CD4-positive, alpha-beta memory T cell (primary cell): ENCODE measurements at regions not wholly inside any gene's neighbourhood (a gene's known extent, or its start where the extent isn't known, plus 50 kb on each side); places are given as distances from the start of the nearest gene placed in this dataset.

ENCODE experiments used
- CTCF ChIA-PET: fragments of 350-600 bp; sonication (Branson Sonifier 250); formaldehyde crosslinking; loops from one replicate; lab custom pipeline; 2021; ENCODE audit warnings: inconsistent platforms; ENCODE audit not compliant: partially characterized antibody; lab: Charles Lee
- POLR2A ChIA-PET: fragments of 350-600 bp; sonication (Branson Sonifier 250); formaldehyde crosslinking; loops from one replicate; lab custom pipeline; 2021; ENCODE audit not compliant: partially characterized antibody; lab: Charles Lee
- DNase-seq, 5 donors: peaks; one replicate each; pipeline versions ENCODE4 v3.0.0 to v3.0.0-alpha.2; 2020 to 2022; ENCODE audit warnings: mixed read lengths in 1 of 5
- H3K27ac ChIP-seq: one replicate; pipeline ENCODE4 v1.7.0; 2013; ENCODE audit warnings: low read depth, low read length
- H3K27me3 ChIP-seq: 2 replicates; pipeline ENCODE4 v1.7.0; 2013; ENCODE audit warnings: mild to moderate bottlenecking, low read length, moderate library complexity; ENCODE audit not compliant: insufficient read depth
- H3K36me3 ChIP-seq: 2 replicates; pipeline ENCODE4 v1.7.0; 2013; ENCODE audit warnings: mild to moderate bottlenecking, low read length, moderate library complexity; ENCODE audit not compliant: insufficient read depth
- H3K4me1 ChIP-seq: 2 replicates; pipeline ENCODE4 v1.7.0; 2013; ENCODE audit warnings: mild to moderate bottlenecking, low read length, moderate library complexity; ENCODE audit not compliant: insufficient read depth
- H3K4me3 ChIP-seq, 2 donors: one replicate each; pipeline ENCODE4 v1.7.0; 2013; ENCODE audit warnings: low read length in 2 of 2, mild to moderate bottlenecking in 1 of 2
- H3K9me3 ChIP-seq, 2 donors: one replicate each; pipeline ENCODE4 v1.7.0; 2013; ENCODE audit warnings: low read length in 2 of 2, control low read depth in 1 of 2; ENCODE audit not compliant: control insufficient read depth in 1 of 2
- H3K27ac Mint-ChIP-seq, 7 donors: one replicate each; pipeline ENCODE4 v1.8.0; 2020 to 2021; ENCODE audit warnings: mixed read lengths in 7 of 7, mild to moderate bottlenecking in 6 of 7, inconsistent platforms in 3 of 7, moderate library complexity in 3 of 7
- H3K27me3 Mint-ChIP-seq, 2 donors: one replicate each; pipeline ENCODE4 v1.8.0; 2020 to 2021; ENCODE audit warnings: mixed read lengths in 2 of 2
- H3K36me3 Mint-ChIP-seq, 2 donors: one replicate each; pipeline ENCODE4 v1.8.0; 2020 to 2021; ENCODE audit warnings: mixed read lengths in 2 of 2, inconsistent platforms in 1 of 2, mild to moderate bottlenecking in 1 of 2
- H3K4me1 Mint-ChIP-seq, 4 donors: one replicate each; pipeline ENCODE4 v1.8.0; 2020 to 2021; ENCODE audit warnings: mixed read lengths in 4 of 4, mild to moderate bottlenecking in 1 of 4
- H3K4me3 Mint-ChIP-seq, 8 donors: one replicate each; pipeline ENCODE4 v1.8.0; 2020 to 2021; ENCODE audit warnings: mixed read lengths in 8 of 8, mild to moderate bottlenecking in 7 of 8, moderate library complexity in 6 of 8, inconsistent platforms in 3 of 8
- H3K9me3 Mint-ChIP-seq, 8 donors: one replicate each; pipeline ENCODE4 v1.8.0; 2020 to 2021; ENCODE audit warnings: mixed read lengths in 8 of 8, mild to moderate bottlenecking in 5 of 8, inconsistent platforms in 3 of 8, moderate library complexity in 1 of 8
- intact Hi-C: fragments of 100-400 bp; cut with micrococcal nuclease; formaldehyde crosslinking; loops from one replicate; pipeline ENCODE4 v1.15.1; 2023

DNA sequence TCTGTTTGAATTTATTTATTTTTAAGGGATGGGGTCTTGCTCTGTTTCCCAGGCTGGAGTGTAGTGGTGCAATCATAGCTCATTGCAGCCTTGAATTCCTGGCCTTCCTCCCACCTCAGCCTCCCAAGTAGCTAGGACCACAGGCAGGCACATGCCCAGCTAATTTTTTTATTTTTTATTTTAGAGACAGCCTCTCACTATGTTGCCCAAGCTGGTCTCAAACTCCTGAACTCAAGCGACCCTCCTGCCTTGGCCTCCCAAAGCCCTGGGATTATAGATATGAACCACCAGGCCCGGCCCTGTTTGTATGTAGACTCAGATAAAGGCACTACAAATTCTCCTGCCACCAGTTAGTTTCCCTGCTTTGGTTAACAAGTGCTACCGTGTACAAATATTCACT, 142.9 kb upstream of the SOX4 start:
- no peak for DNase-seq
- Histone ChIP-seq H3K4me1 (no peaks in the 10 kb centered on the region), H3K4me3 (no peak overlapping the region), H3K9me3 (no peaks in the 10 kb centered on the region), H3K27ac (no peak overlapping the region), H3K36me3 (no peaks in the 10 kb centered on the region), H3K27me3 (no peaks in the 10 kb centered on the region)
- ChIA-PET CTCF (no interaction called here), POLR2A (no interaction called here)
- Mint-ChIP-seq H3K4me1 (no peaks in the 10 kb centered on the region), H3K27me3 (peaks cover 6 to 7% of the 10 kb centered on the region in 2 donors), H3K9me3 (no peaks in the 10 kb centered on the region), H3K27ac (no peak overlapping the region), H3K4me3 (no peak overlapping the region), H3K36me3 (no peaks in the 10 kb centered on the region)
- intact Hi-C loops: no loop called here

DNA sequence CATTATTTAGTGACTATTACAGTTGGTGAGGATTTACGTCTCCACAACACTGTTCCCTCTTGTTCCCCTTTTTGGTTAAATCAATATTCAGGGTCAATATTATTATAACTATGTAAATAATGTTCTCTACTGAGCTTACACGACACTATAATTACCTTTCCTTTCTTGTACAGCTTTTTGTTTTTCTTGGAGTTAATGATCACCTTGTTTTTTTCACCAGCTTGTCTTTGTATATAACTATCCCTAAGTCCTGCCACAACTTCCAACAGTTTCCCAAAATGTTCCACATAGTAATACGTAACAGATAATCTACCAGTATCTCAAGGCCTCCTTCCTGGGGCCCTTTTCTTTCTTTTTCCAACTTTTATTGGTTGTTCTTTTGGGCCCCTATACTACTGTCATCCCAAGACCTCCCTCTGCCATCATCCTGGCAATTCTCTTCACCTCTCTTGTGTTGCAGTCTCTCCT, 142.0 kb upstream of the SOX4 start:
- no peak overlapping the region for H3K4me3 ChIP-seq
- Mint-ChIP-seq H3K4me3 (no peak overlapping the region), H3K36me3 (no peaks in the 10 kb centered on the region), H3K27me3 (peaks cover 4 to 7% of the 10 kb centered on the region in 2 donors), H3K4me1 (no peaks in the 10 kb centered on the region), H3K9me3 (no peaks in the 10 kb centered on the region), H3K27ac (no peak overlapping the region)
- intact Hi-C loops: no loop called here
- no peak for DNase-seq
- H3K27ac ChIP-seq: no peak overlapping the region
- no peaks in the 10 kb centered on the region for H3K36me3 ChIP-seq
- H3K27me3 ChIP-seq: no peaks in the 10 kb centered on the region
- ChIA-PET CTCF (no interaction called here), POLR2A (no interaction called here)
- no peaks in the 10 kb centered on the region for H3K9me3 ChIP-seq
- no peaks in the 10 kb centered on the region for H3K4me1 ChIP-seq

DNA sequence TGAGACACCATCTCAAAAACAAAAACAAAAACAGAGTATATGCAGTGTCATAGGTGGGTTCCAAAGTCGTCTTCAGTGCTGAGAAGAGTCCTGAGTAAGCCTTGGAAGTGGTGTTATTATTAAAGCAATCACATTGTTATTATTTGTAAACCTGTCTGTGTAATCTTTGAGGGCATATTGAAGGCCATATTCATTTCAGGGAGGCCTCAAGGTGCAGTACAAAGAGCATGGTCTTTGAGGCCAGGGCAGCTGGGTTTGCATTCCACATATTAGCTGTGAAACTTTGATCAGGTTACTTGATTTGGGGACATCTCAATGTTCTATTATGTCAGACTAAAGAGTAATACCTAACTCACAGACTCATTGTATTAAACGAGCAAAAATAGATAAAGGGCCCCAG, 139.3 kb upstream of the SOX4 start:
- DNase-seq: no peak
- Histone ChIP-seq H3K27me3 (no peaks in the 10 kb centered on the region), H3K4me1 (no peaks in the 10 kb centered on the region), H3K9me3 (no peaks in the 10 kb centered on the region), H3K27ac (no peak overlapping the region), H3K4me3 (no peak overlapping the region), H3K36me3 (no peaks in the 10 kb centered on the region)
- Mint-ChIP-seq H3K27me3 (peaks cover 1 to 3% of the 10 kb centered on the region in 2 donors), H3K9me3 (no peaks in the 10 kb centered on the region), H3K36me3 (no peaks in the 10 kb centered on the region), H3K4me3 (no peak overlapping the region), H3K27ac (no peak overlapping the region), H3K4me1 (no peaks in the 10 kb centered on the region)
- ChIA-PET CTCF (no interaction called here), POLR2A (no interaction called here)
- intact Hi-C loops: no loop called here

DNA sequence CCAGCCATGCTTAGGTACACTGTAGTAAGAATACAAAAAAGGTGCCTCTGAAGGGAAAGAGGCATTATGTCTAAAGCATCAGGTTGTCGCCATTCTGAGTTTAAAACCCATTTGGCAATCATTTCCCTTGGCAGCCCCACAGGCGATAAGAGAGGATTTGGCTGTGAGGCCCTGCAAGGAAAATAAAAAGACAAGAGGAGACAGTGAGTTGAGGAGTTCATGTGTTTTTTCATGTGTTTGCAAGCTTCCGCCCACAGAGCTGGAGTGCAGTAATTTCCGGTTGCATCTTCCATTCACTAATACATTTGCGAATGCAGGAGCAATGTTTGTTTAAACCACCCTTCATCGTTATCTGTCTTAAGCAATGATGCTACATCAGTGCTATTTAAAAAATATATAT, 138.5 kb upstream of the SOX4 start:
- POLR2A ChIA-PET: no interaction called here
- no peak overlapping the region for H3K4me3 Mint-ChIP-seq
- peaks cover 1 to 3% of the 10 kb centered on the region in 2 donors for H3K27me3 Mint-ChIP-seq

DNA sequence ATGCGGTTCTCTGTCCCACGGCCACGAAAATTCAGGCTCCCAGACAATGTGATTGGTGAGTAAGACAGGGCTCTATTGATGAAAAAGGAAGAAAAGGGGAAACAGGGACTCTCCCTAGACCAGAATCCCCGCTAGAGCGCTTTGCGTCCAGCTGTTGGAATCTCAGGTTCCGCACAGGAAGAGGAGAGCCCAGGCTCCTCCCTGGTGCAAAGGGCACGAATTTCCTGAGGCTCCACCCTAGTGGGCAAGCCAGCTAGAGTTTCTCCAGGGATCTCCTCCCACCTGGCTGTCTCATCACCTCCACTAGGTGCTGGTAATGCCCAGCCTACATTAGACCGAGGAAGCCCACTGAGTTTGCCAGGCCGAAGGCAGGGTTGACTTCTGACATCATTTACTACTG, 135.9 kb upstream of the SOX4 start:
- H3K4me1 ChIP-seq: no peaks in the 10 kb centered on the region
- Mint-ChIP-seq H3K27me3 (peaks cover 0 to 3% of the 10 kb centered on the region in 2 donors), H3K27ac (no peak overlapping the region), H3K4me3 (no peak overlapping the region), H3K9me3 (no peaks in the 10 kb centered on the region), H3K4me1 (no peaks in the 10 kb centered on the region), H3K36me3 (no peaks in the 10 kb centered on the region)
- DNase-seq: no peak
- ChIA-PET POLR2A (no interaction called here), CTCF (no interaction called here)
- no peak overlapping the region for H3K4me3 ChIP-seq
- intact Hi-C loops: no loop called here
- no peak overlapping the region for H3K27ac ChIP-seq
- H3K36me3 ChIP-seq: no peaks in the 10 kb centered on the region
- no peaks in the 10 kb centered on the region for H3K9me3 ChIP-seq
- H3K27me3 ChIP-seq: no peaks in the 10 kb centered on the region

More for the DNA sequence above, 138.5 kb upstream of the SOX4 start:
- no peaks in the 10 kb centered on the region for H3K4me1 Mint-ChIP-seq
- no peak overlapping the region for H3K27ac Mint-ChIP-seq
- H3K36me3 ChIP-seq: no peaks in the 10 kb centered on the region
- no peak overlapping the region for H3K27ac ChIP-seq
- no peaks in the 10 kb centered on the region for H3K27me3 ChIP-seq
- H3K36me3 Mint-ChIP-seq: no peaks in the 10 kb centered on the region
- H3K9me3 ChIP-seq: no peaks in the 10 kb centered on the region
- no peak overlapping the region for H3K4me3 ChIP-seq
- CTCF ChIA-PET: no interaction called here
- intact Hi-C loops: no loop called here
- no peaks in the 10 kb centered on the region for H3K4me1 ChIP-seq
- no peak for DNase-seq
- H3K9me3 Mint-ChIP-seq: no peaks in the 10 kb centered on the region

DNA sequence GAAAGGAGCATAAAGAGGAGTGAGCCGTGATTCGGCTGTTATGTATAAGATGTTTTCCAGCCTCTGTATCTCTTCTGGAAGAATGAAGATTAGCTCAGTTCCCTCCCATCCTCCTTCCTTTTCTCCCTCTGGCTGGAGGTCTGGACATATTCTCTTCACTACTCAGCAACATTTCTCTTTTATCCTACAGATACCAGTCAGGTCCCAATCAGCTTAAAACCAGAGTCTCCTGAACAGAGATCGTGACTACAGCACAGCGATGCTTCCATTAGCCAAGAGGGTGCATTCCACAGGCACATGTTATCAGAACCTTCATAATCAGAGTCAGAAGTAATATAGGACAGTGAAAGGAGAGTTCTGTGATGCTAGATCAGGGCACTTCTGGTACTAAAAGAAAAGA, 133.9 kb upstream of the SOX4 start:
- Mint-ChIP-seq H3K4me1 (no peaks in the 10 kb centered on the region), H3K27ac (no peak overlapping the region), H3K4me3 (no peak overlapping the region), H3K27me3 (no peaks in the 10 kb centered on the region), H3K9me3 (no peaks in the 10 kb centered on the region), H3K36me3 (no peaks in the 10 kb centered on the region)
- no peak for DNase-seq
- Histone ChIP-seq H3K36me3 (no peaks in the 10 kb centered on the region), H3K4me1 (no peaks in the 10 kb centered on the region), H3K27ac (no peak overlapping the region), H3K9me3 (no peaks in the 10 kb centered on the region), H3K27me3 (no peaks in the 10 kb centered on the region), H3K4me3 (no peak overlapping the region)
- ChIA-PET CTCF (no interaction called here), POLR2A (no interaction called here)
- intact Hi-C loops: no loop called here

DNA sequence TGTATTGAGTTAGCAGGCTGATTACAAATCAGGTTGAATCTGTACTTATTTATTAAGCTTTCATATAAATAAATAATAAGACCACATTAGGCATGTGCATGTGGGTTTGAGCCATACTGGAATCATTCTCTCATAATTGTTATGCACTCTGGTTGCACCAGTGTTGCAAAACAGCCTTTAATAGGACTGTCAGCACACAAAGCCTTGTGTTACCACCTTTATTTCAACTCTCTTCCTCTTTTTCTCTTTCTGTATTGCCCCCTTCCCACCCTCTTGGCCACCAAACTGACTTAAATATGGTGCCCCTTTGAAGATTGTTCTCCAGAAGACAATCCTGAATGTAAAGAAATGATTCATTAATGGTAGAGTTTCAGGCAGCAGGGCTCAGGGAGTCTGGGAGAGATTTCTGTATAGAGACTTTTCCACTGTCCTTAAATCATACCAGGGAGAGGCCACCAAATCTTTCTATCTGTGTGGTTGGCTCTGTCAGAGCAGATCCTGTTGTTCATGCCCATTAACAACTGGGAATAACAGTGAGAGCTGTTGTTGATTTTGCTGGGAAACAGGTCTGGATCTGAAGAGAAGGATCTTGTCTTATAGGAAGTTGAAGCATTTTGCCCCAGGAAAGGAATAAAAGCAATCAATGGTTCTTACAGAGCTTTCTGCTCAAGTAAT, 131.6 kb upstream of the SOX4 start:
- H3K4me3 Mint-ChIP-seq: no peak overlapping the region
- no peaks in the 10 kb centered on the region for H3K9me3 ChIP-seq
- no peaks in the 10 kb centered on the region for H3K36me3 Mint-ChIP-seq
- H3K27ac ChIP-seq: no peak overlapping the region
- intact Hi-C loops: no loop called here
- CTCF ChIA-PET: no interaction called here
- no peaks in the 10 kb centered on the region for H3K36me3 ChIP-seq
- H3K27ac Mint-ChIP-seq: no peak overlapping the region
- no peaks in the 10 kb centered on the region for H3K4me1 ChIP-seq
- no peaks in the 10 kb centered on the region for H3K27me3 Mint-ChIP-seq
- no peak for DNase-seq
- H3K9me3 Mint-ChIP-seq: no peaks in the 10 kb centered on the region
- POLR2A ChIA-PET: no interaction called here
- no peak overlapping the region for H3K4me3 ChIP-seq
- H3K4me1 Mint-ChIP-seq: no peaks in the 10 kb centered on the region
- no peaks in the 10 kb centered on the region for H3K27me3 ChIP-seq

DNA sequence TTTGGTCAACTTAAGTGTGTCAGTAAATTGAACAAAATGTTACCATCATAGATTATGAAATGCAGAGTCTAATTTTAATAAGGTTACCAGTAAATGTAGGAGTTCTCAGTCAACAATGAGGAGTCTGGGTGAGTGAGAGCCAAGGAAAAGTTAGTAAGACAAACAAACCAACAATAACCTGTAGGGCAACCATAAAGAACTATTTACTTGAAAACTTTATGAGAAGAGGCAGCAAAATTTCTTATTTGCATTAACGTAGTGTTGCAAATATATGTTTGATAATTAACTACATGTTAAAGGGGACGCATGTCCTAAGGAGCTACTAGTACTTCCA, 131.1 kb upstream of the SOX4 start:
- no peak overlapping the region for H3K4me3 ChIP-seq
- CTCF ChIA-PET: no interaction called here
- POLR2A ChIA-PET: no interaction called here

More for the DNA sequence above, 131.1 kb upstream of the SOX4 start:
- intact Hi-C loops: no loop called here
- H3K36me3 ChIP-seq: no peaks in the 10 kb centered on the region
- no peaks in the 10 kb centered on the region for H3K9me3 ChIP-seq
- no peaks in the 10 kb centered on the region for H3K4me1 ChIP-seq
- Mint-ChIP-seq H3K4me1 (no peaks in the 10 kb centered on the region), H3K4me3 (no peak overlapping the region), H3K27ac (no peak overlapping the region), H3K9me3 (no peaks in the 10 kb centered on the region), H3K27me3 (no peaks in the 10 kb centered on the region), H3K36me3 (no peaks in the 10 kb centered on the region)
- H3K27ac ChIP-seq: no peak overlapping the region
- no peaks in the 10 kb centered on the region for H3K27me3 ChIP-seq
- no peak for DNase-seq
